Lower leg skin (tissue), 3 donors: ENCODE measurements at regions not wholly inside any gene's neighbourhood (a gene's known extent, or its start where the extent isn't known, plus 50 kb on each side); places are given as distances from the start of the nearest gene placed in this dataset.

Experiments used
- CTCF ChIP-seq, 3 donors: fragments of 450-650 bp; IDR thresholded peaks; one replicate each; pipeline ENCODE4 v1.5.1; 2016; ENCODE audit warnings: antibody characterized with exemption in 3 of 3, mild to moderate bottlenecking in 3 of 3, moderate library complexity in 2 of 3
- POLR2A ChIP-seq, 2 donors: fragments of 450-650 bp; IDR thresholded peaks; one replicate each; pipeline ENCODE4 v1.6.1; 2016 to 2017; ENCODE audit warnings: antibody characterized with exemption in 2 of 2, mild to moderate bottlenecking in 1 of 2, moderate library complexity in 1 of 2

- TF ChIP-seq CTCF (IDR thresholded peaks at IDR 0.05) (no peak), POLR2A (IDR thresholded peaks at IDR 0.05) (no peak)
Observed at GRCh38 chr2:33893824-33894223, 294.7 kb upstream of the FAM98A start.
